HG02571 (cell line): ENCODE measurements at regions not wholly inside any gene's neighbourhood (a gene's known extent, or its start where the extent isn't known, plus 50 kb on each side); places are given as distances from the start of the nearest gene placed in this dataset.

ENCODE experiments used
- ATAC-seq: cut with Tn5 transposase; IDR thresholded peaks from one replicate; pipeline ENCODE4 v1.9.1; 2021; ENCODE audit warnings: mild to moderate bottlenecking, moderate library complexity; ENCODE audit not compliant: unreplicated experiment

DNA sequence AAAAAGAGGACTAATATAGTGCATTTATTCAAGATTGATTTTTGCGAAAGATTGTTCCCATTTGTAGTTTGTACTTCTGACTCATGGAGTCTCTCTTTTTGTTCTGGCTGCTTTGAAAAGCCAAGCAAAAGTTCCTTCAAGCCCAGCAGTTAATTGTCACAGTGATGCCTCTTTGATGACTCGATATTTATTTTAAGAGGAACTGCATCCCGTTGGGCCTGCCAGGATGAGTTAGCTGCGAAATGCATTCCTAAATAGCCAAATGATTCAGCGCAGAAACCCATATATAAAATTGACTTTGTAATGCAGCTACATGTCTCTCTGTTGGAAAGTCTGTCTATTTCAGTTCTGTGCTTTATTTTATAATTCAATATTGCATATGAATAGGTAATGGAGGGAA, 295.1 kb downstream of the GBA3 start:
- ATAC-seq = no peak

DNA sequence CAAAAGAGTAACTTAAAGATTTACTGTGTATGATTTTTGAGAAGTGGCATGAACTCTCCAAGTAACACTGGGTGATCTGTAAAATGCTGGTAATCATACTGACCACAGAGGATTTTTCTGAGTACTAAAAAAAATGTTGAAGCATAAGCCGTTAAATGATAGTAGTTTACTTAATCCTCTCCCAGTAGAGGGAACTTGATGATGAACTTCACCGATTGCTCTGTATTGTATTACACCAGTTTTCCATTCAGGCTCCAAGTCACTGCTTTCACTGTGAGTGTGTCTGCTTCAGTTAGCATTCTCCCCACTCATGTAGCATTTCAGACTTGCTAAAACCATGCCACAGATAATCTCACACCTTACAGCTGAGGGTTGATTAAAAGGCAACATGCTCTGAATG, 294.1 kb downstream of the GBA3 start:
- ATAC-seq = no peak

- ATAC-seq = no peak
These were observed 293.5 kb downstream of the GBA3 start for GRCh38 chr4:22986262-22986661.

GRCh38 chr4:22984390-22984789, 291.7 kb downstream of the GBA3 start:
- ATAC-seq = no peak

GRCh38 chr4:22978656-22979055, 285.9 kb downstream of the GBA3 start:
- ATAC-seq = no peak

DNA sequence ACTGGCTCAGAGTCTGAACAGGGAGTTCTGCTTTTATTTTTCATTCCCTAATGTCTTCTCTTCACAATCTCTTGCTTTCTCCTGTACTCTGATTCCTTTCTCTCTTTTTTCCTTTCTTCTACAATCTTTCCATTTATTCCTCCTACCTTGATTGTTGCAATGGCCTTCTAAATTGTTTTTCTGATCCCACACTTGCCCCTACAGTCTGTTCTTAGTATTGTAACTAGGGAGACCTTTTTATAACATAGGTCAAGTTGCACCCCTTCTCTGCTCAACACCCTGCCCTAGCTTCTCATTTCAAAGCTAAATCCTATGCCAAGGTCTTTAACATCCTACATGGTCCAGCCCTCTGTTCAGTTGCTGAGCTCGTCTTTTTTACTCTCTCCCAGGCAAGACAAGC, 277.9 kb downstream of the GBA3 start:
- ATAC-seq = no peak

GRCh38 chr4:22969287-22969896, 276.7 kb downstream of the GBA3 start:
- no peak for ATAC-seq

DNA sequence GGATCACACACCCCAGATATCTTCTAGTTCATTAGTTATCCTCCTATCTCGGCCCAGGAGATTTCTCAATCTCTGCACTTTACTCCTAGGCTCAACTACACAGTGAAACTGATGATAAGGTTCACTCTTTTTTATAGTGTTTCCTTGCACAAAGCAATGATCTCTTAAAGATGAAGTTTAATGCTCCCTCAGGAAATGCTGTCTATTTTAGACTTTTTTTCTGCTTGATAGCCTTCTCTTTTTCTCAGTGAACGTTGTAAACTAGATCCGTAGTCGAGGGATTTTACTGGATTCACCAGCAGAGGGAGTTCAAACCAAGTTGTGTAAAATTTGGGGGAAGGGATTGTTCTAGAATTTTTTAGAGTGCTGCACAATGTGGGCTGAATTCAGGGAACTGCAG, 269.6 kb downstream of the GBA3 start:
- ATAC-seq = no peak

DNA sequence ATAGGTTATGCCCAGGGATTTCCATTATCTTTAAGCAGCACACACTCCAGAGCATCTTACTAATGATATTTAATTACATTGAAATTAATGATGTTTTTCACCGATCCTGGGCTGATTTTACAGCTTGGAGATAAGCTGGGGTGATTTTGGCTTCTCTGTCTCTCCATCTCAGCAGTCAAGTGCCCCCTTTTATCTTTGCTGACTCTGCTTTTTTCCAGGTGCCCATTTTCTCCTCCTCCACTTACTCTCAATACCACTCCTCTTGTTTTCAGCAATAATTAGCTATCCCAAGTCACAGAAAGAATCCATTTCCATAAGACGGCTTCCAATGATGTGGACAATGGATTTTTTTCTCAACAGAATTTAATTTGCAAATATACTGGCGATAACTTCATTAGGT, 266.7 kb downstream of the GBA3 start:
- ATAC-seq = no peak

DNA sequence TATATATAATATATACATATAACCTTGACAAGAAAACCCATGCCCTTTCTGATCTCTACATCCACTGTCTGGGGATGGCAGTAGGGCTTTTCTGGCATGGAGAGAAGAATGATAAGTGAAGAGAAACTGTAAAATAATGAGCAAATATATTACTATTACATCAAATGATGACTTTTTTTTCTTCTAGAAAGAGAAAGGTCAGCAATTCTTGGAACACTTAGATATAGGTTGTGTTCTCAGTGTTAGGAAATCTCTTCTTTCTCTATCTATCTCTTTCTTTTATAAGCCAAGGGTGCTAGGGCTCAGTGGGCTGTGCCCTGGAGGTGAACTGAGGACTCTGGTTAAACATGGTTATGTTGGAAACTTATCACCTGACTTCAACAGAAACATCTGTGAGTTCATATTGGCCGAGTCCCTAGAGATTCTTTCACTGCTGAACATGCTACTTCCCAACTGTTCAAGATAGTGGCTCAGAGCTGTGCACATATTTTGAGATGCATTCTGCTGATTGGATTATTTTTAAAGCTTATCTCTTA, 265.1 kb downstream of the GBA3 start:
- ATAC-seq = no peak

DNA sequence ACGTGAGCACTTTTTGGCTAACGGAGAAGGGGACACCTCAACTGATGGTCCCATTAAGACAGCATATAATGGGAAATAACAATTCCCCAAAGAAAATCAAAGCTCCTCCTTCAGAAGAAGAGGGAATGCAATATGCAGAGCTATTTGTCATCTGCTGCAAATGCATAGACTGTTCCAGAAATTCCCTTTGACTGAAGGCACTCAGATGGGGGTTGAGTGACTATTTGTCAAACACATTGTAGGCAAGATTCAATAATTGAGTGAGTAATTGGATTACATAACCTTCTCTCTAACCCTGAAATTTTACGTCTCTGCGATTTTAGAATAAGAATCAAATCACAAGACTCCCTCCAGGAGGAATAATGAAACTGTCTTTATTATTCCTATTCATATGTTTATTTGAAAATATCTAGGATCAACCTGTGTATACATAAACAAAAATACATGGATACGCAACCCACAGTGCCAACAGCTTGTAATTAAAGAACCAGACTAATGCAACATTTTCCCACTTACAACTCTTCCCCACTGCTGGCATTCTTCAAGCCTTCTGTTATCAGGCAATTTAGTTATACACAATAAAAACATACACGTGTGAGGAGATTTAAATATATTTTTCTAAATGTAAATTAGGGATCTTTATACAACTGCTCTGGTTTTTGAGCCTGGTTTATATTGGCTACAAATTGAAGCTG, 256.6 kb downstream of the GBA3 start:
- no peak for ATAC-seq

DNA sequence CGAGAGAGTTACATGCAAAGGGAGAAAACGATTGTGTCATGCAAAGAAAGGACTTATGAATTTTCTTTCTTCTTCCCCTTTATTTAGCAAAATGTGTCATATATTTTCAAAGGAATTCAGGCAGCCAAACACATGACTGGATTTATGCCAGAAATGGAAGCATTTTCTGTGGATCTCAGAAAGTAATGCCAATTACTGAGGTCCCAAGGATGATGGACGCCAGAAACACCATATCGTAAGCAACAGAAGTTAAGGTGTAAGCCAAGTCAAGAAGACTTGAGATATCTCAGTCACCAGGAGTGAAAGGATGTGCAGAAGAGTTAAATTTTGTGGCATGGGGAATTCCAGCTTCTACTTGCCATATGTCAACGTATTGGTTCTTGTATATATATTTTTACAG, 255.1 kb downstream of the GBA3 start:
- ATAC-seq = no peak

- no peak for ATAC-seq
These were observed 250.3 kb downstream of the GBA3 start for GRCh38 chr4:22942920-22943559.

GRCh38 chr4:22941688-22942375, 249.1 kb downstream of the GBA3 start:
- ATAC-seq = no peak

- no peak for ATAC-seq
These were observed 239.6 kb downstream of the GBA3 start for GRCh38 chr4:22932326-22932725.

- no peak for ATAC-seq
These were observed 229.7 kb downstream of the GBA3 start for GRCh38 chr4:22922426-22922825.

DNA sequence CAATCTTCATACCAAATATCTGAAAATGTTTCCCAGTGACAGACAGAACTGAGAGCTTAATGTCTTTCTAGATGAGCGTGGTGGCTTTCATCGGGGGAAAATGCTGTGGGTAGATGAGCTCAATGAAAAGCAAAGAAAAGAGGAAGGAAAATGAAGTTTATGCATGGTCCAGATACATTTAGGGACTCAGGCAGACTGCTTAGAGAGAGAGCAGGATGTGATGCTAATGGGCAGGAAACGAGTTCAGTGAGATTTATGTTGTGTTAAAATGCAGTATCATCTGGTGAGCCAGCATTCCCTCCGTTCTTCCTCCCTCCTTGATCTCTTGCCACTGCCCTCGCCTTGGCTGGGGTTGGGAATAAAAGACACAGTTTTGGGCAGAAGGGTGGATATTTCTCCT, 229.2 kb downstream of the GBA3 start:
- no peak for ATAC-seq

DNA sequence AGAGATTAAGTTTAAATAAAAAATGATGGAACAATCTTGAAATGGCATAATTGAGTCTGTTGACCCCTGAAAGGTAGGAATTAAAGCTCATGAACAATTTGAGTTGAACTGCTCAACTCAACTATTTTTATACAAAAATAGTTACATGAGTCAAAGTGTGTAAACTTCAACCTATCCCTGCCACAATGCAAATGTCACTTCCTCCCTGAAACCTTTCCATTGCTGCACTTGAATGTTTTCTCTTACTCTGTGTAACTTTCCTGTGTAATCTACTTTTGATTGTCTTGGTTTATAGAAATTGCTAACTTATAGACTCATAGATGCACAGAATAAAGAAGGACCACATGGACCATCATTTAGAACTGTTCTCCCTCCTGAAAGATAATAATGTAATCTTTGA, 218.5 kb downstream of the GBA3 start:
- no peak for ATAC-seq

DNA sequence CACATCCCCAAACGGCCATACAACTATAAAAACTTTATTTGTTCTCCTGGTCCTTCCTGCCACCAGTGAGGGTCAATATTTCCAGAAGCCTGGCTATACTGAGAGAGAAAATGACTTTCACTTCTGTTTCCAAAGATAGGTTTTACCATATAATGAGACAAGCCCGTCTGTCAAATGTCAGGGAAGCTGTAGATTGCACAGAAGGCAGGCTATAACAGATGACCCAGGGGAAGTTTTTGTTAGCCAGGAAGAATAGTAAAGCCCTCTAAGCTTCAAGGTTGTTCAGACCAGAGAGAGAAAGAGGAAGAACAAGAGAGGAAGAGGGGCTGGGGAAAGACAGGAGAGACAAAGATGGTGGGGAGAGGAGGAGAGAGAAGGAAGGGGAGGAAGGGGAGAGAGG, 217.5 kb downstream of the GBA3 start:
- no peak for ATAC-seq

DNA sequence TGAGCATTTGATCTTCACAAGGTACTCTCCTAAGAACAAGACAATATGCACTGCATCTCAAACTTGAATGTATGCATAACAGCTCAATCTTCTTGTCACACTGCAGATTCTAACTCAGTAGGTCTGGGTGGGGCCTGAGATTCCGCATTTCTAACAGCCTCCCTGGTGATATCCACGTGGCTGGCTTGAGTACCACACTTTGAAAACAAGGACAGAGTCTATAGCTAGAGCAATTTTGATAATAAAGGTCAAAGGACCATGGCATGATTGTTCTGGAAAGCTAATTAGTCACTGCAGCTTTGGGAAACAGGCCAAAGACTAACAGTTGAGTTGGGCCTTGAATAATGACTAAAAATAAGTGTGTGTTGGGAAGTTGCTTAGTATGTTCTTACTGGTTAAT, 213.3 kb downstream of the GBA3 start:
- ATAC-seq = no peak

- ATAC-seq = no peak
These were observed 211.2 kb downstream of the GBA3 start for GRCh38 chr4:22903913-22904312.

DNA sequence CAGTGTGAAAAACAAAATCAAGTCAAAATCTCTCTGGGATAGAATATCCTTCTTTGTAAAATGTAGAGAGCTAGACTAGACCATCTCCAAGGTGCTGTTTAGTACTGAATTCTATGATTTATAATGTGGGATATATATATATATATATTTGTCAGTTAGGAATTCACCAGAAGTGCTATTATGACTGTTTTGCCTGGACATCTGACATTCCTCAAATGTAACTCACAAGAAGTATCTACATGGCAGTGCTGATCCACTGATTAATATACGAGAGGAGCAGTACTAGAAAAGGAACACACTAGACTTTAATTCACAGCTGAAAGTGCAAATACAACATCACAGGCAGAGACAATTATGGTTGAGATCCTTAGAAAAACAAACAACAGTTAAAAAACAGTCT, 208.9 kb downstream of the GBA3 start:
- ATAC-seq = no peak
